Renal cortex interstitium (tissue), 11 donors: ENCODE measurements at regions not wholly inside any gene's neighbourhood (a gene's known extent, or its start where the extent isn't known, plus 50 kb on each side); places are given as distances from the start of the nearest gene placed in this dataset.
A peak's percentile ranks its signal among the peaks of the same experiment; 100 is the strongest.
"Not testable (repeated sequence)": the region's sequence is repeated elsewhere in the genome, so short reads cannot be mapped to it uniquely, and the experiment has no call there.

Experiments used
- DNase-seq, 11 donors: peaks; one replicate each; pipeline ENCODE4 v3.0.0-alpha.2; 2013; ENCODE audit warnings: low read depth in 9 of 11, low spot score in 4 of 11; ENCODE audit errors: extremely low read depth in 1 of 11

GRCh38 chr1:191083090-191083489 is 605.4 kb upstream of the BRINP3 start:
- not testable (repeated sequence) for DNase-seq

DNA sequence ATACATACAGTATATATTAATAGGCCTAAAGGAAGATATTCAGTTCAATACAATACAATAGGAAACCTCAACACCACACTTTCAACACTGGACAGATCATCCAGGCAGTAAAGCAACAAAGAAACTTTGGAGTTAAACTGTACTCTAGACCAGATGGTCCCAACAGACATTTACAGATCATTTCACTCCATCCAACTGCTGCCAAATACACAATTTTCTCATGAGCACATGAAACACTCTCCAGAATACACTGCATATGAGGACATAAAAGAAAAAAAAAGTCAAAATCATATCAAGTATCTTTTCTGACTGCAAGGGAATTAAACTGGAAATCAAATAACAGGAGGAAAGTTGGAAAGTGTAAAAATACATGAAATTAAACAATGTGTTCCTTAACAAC is 607.5 kb upstream of the BRINP3 start:
- DNase-seq, result no peak

- DNase-seq, result no peak
Observed at GRCh38 chr1:191086910-191087309, 609.2 kb upstream of the BRINP3 start.

GRCh38 chr1:191096405-191096804 is 618.7 kb upstream of the BRINP3 start:
- no peak for DNase-seq

DNA sequence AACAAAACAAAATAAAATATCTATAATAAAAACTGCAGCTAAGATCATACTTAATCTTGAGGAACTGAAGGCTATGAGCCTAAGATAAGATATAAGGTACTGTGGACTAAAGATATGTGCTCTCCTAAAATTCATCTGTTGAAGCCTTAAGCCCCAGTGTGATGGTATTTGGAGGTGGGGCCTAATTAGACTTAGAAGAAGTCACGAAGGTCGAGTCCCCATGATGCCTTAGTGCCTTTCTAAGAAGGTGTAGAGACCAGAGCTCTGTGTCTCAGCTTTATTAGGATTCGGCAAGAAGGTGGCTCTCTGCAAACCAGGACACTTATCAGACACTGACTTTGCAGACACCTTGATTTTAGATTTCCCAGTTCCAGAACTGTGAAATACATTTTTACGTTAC is 622.0 kb upstream of the BRINP3 start:
- no peak for DNase-seq

DNA sequence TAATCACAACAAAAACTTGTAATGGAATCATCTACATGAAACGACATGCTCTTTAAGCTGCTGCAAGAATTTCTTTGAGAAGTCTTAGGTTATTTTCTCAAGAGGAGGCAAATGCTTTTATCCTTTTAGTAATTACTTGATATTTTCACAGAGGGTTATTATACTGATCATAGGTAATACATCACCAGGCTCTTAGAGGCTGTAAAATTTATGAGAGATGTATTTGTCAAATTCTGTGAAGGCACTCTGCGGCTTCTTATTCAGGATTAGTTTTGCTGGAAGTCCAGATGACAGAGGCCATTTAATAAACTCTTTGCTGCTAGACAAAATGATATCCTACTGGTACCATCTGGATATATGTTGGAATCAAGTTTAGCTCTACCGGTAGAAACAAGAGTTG is 624.3 kb upstream of the BRINP3 start:
- DNase-seq, result no peak

GRCh38 chr1:191125950-191126349 is 648.3 kb upstream of the BRINP3 start:
- no peak for DNase-seq

- no peak for DNase-seq
Observed at GRCh38 chr1:191134796-191135195, 657.1 kb upstream of the BRINP3 start.

GRCh38 chr1:191140038-191140437 is 662.4 kb upstream of the BRINP3 start:
- DNase-seq, result no peak

DNA sequence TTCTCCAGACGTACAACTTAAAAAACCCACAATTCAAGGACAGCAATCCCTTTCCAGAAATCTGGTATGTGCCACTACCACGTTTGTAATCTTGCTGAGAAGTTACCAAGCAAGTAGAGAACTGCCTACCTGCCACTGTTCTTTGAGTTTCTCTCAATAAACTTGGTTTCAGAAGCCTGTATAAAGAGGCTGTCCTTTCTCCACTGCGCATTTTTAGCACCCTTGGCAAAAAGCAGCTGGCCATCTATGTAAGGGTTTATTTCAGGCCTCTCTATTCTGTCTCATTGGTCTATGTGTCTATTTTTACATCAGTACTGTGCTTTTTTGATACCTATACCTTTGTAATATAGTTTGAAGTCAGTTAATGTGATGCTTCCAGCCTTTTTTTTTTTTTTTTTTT is 665.1 kb upstream of the BRINP3 start:
- no peak for DNase-seq

DNA sequence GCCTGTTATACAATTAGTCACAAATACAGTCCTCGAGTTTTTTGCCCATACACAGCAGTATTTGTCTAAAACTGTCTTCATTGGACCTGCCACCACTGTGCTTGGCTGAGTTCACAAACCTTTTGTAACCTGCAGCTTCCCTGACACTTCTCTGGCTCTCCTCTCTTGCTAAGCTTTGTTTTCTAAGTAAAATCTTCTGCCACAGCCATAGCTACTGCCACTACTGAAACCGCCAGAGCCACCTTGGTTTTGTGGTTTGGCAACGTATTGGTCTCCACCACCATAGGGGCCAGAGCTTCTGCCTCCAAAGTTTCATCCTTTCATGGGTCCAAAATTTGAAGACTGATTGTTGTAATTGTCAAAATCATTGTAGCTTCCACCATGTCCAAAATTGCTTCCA is 668.2 kb upstream of the BRINP3 start:
- no peak for DNase-seq

- DNase-seq, result no peak
Observed at GRCh38 chr1:191151321-191151807, 673.7 kb upstream of the BRINP3 start.

DNA sequence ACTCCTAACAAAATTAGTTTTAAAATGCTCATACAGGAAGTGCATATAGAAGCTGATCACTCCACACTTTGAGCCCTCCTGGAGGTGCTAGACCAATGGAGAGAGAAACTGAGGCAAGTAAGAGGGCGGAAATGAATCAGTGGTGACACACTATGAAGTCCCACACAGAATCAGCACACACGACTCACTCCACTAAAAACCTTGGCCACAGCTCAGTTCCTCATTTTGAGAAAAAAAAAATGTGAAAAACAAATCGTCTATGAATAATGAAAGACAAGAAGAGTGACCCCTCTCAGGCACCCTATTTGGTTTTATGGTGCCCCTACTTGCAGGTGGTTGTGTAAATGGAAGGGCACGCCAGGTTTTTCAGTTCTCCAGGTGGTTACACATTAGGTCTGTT is 675.1 kb upstream of the BRINP3 start:
- no peak for DNase-seq

DNA sequence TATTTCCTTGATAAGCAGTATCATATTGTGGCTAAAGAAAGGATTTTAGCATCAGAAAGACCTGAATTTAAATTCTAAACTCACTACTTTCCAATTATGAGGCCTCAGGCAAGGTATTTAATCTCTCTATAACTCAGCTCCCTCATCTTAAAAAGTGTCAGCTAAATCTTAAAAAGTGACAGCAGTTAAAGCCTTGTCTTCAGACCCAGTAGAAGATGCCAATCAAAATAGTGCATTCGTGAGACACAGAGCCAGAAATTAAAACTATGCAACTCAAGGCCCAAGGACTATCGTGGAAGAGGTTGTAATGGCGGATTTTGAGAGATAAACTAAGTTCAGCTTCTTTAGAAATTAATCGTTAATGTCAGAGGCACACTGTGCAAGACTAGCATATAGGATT is 677.5 kb upstream of the BRINP3 start:
- DNase-seq, result no peak

GRCh38 chr1:191160837-191161236 is 683.2 kb upstream of the BRINP3 start:
- DNase-seq, result no peak

DNA sequence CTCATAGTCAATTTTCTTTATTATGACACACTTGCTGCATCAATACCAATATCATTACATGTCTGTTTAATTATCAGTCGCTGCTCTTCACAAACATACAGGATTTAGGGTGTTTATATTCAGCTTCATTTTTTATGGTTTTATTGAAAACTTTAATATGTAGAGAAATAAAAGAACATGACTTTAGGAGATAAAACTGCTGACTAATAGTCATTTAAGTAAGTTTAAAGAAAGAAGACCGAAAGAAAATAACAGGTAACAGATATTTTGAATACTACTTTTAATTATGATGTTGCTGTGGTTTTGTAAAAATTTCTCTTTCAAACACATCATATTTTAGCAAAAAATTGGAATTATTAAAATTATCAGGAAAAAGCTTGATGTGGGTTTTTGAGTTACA is 685.1 kb upstream of the BRINP3 start:
- DNase-seq, result no peak

GRCh38 chr1:191163621-191164020 is 686.0 kb upstream of the BRINP3 start:
- no peak for DNase-seq

DNA sequence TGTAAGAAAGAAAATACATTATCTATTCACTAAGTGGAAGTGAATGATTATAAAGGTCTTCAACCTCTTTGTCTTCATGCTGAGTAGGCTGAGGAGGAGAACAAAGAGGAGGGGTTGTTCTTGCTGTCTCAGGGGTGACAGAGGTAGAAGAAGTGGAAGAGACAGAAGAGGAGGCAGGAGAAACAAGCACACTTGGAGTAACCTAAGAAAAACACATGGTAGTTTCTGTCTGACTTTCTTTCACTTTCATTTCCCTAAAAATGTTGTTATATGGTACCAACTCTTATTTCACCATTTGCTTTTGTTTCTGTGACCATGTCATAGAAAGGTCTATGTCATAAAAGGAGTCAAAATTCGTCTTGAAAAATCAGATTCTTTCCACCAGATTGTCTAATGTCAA is 696.6 kb upstream of the BRINP3 start:
- peak in 1 of 11 donors; percentile 18 for DNase-seq

DNA sequence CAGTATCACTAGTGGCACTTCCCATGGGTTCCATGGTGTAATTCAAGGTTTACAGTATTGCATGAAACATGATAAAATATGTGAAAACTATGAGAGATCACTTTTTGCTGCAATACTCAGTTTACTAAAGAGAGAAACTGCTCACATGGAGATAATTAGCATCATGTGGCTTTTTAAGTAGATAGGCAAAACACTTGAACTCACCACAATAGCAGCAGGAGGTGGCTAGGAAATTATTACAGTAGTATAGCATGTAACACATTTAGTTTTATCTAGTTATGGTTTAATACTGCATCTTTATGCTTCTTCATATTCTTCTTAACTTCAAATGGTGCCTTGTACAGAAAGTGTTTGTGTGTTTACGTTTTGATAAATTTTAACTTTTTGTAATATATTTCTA is 698.5 kb upstream of the BRINP3 start:
- no peak for DNase-seq

- DNase-seq, result no peak
Observed at GRCh38 chr1:191206513-191207207, 729.0 kb upstream of the BRINP3 start.

DNA sequence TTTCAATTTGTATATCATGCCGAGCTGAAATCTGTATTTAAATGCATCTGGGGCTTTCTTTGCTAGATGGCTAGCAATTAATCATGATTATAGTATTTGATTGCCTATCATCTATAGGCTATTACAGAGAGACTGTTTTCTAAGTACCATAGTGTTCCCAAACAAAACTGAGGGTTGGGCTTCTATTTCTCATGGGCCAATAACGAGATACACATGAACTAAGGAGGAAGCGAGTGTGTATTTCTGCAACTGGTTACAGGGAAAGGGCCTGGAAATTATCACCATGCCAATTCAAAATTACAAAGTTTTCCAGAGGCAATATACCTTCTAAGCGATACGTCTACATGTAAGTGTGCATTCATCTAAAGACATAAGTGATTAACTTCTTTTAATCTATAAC is 744.5 kb upstream of the BRINP3 start:
- no peak for DNase-seq
